ENCODE measurements at regions not wholly inside any gene's neighbourhood (a gene's known extent, or its start where the extent isn't known, plus 50 kb on each side); places are given as distances from the start of the nearest gene placed in this dataset.
"Not testable (repeated sequence)": the region's sequence is repeated elsewhere in the genome, so short reads cannot be mapped to it uniquely, and the experiment has no call there.

GRCh38 chr11:10947935-10948334, 90.1 kb upstream of the ZBED5 start:
- H3K27ac ChIP-seq (ENCODE audit: low read depth, low read length); H3K23me2 ChIP-seq (ENCODE audit: low read depth, low read length); H3K4me1 ChIP-seq (replicated peaks in 1 of 4; ENCODE audit: control insufficient read depth in 3 of 4, insufficient read depth in 4 of 4, low read length in 3 of 4); H3K4ac ChIP-seq (replicated peaks; ENCODE audit: insufficient read length, low read depth, low read length); H4K91ac ChIP-seq (replicated peaks; ENCODE audit: insufficient read length, low read length); H3K4me2 ChIP-seq (ENCODE audit: insufficient read depth in 1 of 2, low read depth in 2 of 2, low read length in 2 of 2); DNase-seq (ENCODE audit: low read depth in 1 of 2, low spot score in 2 of 2); H4K5ac ChIP-seq (ENCODE audit: insufficient read length, low read depth, low read length); H3K18ac ChIP-seq (ENCODE audit: extremely low read depth, low read length); H3K14ac ChIP-seq (ENCODE audit: insufficient read length); H3K36me3 ChIP-seq (ENCODE audit: control insufficient read depth in 2 of 4, insufficient read depth in 4 of 4, low read length in 3 of 4); H2BK15ac ChIP-seq (ENCODE audit: low read length); H2BK5ac ChIP-seq (ENCODE audit: low read depth, low read length); H3K23ac ChIP-seq (ENCODE audit: insufficient read length); H2AK5ac ChIP-seq (ENCODE audit: low read depth, low read length); H3K9ac ChIP-seq (replicated peaks in 1 of 4; ENCODE audit: extremely low read depth in 1 of 4, low read depth in 3 of 4, low read length in 3 of 4); POLR2A ChIA-PET (ENCODE audit: partially characterized antibody); H2BK120ac ChIP-seq (replicated peaks; ENCODE audit: low read depth, low read length); H2BK12ac ChIP-seq (ENCODE audit: low read depth, low read length); H2BK20ac ChIP-seq (ENCODE audit: low read length); H4K20me1 ChIP-seq (replicated peaks in 1 of 2; ENCODE audit: control insufficient read depth in 1 of 2, insufficient read depth in 2 of 2, low read length in 2 of 2); H3K79me1 ChIP-seq (ENCODE audit: low read depth, low read length); H4K8ac ChIP-seq (ENCODE audit: extremely low read depth, insufficient read depth, low read length); H3K4me3 ChIP-seq (ENCODE audit: extremely low read depth in 1 of 4, insufficient read depth in 2 of 4, low read depth in 3 of 4, low read length in 4 of 4); H3K9me3 ChIP-seq (ENCODE audit: insufficient read depth in 2 of 2, low read depth in 1 of 2, low read length in 1 of 2); H3K27me3 ChIP-seq (replicated peaks in 1 of 4; ENCODE audit: control insufficient read depth in 3 of 4, extremely low read depth in 1 of 4, insufficient read depth in 3 of 4, low read length in 3 of 4); H3K56ac ChIP-seq (replicated peaks; ENCODE audit: insufficient read length, low read depth, low read length); FAIRE-seq; H3K79me2 ChIP-seq (ENCODE audit: control insufficient read depth in 1 of 2, insufficient read depth in 2 of 2, low read length in 2 of 2); H2AFZ ChIP-seq (ENCODE audit: low read length): not testable (repeated sequence)
- 93% methylated on average over 1 of the region's 1 CpG; no CpG with 5 or more reads in 1 of the 2 experiments for WGBS, 2 experiments (ENCODE audit: extremely low coverage in 1 of 2, insufficient coverage in 1 of 2, insufficient read length in 1 of 2, insufficient replicate concordance in 2 of 2, low coverage in 1 of 2, low lambda C conversion rate in 2 of 2, missing lambda C conversion rate in 1 of 2)
- CTCF ChIA-PET (ENCODE audit: partially characterized antibody): interaction anchor here (0.8 kb wide), 1 partner anchor 145 kb away, joined by 3 read pairs; no protein-coding TSS in a partner anchor

Measured in H1 (cell line).